Epidermal melanocyte (primary cell): ENCODE measurements at regions not wholly inside any gene's neighbourhood (a gene's known extent, or its start where the extent isn't known, plus 50 kb on each side); places are given as distances from the start of the nearest gene placed in this dataset.
"Not testable (repeated sequence)": the region's sequence is repeated elsewhere in the genome, so short reads cannot be mapped to it uniquely, and the experiment has no call there.

Experiments used
- DNase-seq: peaks from one replicate; pipeline ENCODE4 v3.0.0; 2011; ENCODE audit warnings: low spot score; ENCODE audit not compliant: insufficient read length

DNA sequence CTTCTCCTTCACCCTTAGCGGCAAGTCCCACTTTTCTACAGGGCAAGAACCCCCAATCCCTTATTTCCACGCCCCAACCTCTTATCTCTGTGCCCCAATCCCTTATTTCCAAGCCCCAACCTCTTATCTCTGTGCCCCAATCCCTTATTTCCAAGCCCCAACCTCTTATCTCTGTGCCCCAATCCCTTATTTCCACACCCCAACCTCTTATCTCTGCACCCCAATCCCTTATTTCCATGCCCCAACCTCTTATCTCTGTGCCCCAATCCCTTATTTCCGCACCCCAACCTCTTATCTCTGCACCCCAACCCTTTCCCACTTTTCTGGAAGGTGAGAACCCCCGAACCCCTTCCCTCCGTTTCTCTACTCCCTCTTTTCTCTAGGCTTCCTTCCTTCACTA lies 116.1 kb upstream of the GJE1 start:
- not testable (repeated sequence) for DNase-seq

DNA sequence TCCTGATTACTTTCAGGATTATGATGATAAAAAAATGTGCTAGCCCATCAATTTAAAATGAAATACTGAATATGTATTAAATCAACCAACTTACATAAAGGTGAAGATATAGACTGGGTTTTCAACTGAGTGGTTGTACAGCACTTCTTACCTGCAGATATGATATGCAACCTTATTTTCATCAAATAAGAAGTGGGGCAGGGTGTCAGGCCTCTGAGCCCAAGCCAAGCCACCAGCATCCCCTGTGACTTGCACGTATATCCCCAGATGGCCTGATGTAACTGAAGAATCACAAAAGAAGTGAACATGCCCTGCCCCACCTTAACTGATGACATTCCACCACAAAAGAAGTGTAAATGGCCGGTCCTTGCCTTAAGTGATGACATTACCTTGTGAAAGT lies 117.3 kb upstream of the GJE1 start:
- not testable (repeated sequence) for DNase-seq

- no peak for DNase-seq
These were observed 117.7 kb upstream of the GJE1 start for GRCh38 chr6:142015011-142015410.

DNA sequence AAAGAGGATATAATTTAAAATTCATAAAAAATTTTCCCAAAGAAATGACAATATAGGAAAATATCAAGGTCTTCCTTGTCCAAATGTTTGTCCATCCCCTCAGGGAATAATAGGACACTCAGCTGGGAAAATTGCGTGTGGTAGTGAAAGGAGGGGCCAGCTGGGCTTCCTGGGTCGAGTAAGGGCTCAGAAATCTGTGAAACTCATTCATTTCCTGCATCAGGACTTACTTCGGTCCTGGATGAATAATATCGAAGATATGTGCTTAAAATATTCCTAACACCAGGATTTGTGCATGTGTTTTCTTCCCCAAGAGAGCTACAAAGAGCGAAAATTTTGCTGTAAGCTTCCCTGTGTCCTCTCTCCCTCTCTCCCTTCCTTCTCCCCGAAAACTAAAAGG lies 118.2 kb upstream of the GJE1 start:
- DNase-seq = peak; percentile 30

- no peak for DNase-seq
These were observed 118.7 kb upstream of the GJE1 start for GRCh38 chr6:142013875-142014495.

DNA sequence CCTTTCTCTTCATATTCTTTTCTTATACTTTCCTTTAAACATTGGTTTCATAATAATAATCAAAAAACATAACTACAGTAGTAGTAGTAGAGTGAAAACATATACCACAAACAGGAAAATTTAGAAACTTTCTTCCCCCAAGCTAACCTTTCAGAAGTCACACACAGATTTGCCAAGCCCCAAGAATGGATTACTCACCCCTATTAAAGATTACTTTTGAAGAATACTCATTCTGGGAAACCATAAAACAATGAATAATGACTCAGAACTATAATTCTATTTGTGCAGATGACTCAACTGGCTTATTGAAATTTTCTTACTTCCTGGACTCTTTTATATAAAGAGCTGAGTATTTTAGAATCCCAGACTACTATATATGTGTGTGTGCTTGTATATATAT lies 119.4 kb upstream of the GJE1 start:
- DNase-seq = no peak

DNA sequence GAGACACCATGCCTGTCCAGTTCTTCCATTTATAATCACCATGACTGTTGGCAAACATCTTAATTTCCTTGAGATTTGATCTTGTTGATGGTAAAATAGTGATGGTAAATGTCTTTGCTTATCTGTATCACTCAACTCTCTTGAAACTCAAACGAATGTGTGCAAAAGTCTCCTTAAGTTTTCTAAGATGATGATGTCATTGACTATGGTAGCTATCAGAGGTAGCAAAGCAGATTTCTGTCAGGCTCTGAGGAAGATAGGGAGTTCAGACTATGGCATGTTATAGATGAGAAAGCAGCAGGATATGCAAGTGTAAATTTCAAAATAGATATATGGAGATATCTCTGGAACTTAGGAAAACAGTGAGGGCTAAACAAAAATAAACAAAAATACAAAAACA lies 121.0 kb upstream of the GJE1 start:
- no peak for DNase-seq

DNA sequence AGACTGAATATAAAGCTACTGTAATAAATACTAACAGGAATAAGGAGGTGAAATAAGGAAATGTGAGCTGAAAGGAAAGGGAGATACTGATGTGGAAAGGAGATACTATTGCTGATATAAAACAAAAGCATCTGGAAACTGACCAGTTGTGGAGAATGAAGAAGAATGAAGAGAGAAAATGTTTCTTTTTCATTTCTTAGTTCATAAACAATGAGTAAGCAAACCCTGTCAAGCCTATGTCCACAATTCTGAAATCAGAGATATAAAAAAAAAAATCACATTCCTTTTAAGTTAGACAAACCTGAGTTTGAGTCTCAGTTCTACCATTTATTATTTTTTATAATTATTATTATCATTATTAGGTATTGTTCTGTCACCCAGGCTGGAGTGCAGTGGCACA lies 121.6 kb upstream of the GJE1 start:
- no peak for DNase-seq

DNA sequence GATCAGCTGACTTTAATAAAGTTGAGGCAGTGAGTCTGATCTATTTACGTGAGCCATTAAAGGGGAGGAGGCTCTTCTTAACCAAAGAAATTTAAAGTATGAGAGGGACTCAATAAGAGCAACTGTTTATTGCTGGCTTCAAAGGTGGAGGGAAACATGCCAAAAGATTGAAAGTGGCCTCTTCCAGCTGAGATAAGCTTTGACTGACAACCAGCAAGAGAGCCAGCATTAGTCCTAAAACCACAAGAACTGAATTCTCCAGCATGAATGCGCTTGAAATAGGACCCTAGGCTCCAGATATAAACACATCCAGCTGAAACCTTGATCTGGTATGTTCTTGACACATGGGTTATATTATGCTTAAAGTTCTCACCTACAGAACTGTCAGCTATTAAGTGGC lies 123.1 kb upstream of the GJE1 start:
- DNase-seq = no peak

DNA sequence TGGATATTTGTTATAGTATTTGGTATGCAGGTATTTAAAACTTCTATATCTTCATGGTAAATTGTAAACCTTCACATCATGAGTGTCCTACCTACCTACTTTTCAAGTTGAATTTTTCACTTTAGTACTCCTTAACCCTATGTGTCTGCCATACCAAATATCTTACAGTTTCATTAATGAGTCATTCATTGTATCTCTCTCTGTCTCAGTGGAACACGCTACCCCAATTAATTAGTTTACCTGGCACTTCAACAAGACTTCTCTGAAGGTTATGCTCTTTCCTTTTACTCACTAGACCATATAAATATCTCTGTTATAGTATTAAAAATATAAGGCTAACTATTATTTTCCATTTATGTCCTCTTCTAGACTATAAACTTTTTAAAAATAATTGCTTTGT lies 123.9 kb upstream of the GJE1 start:
- DNase-seq = no peak

- DNase-seq = no peak
These were observed 124.5 kb upstream of the GJE1 start for GRCh38 chr6:142008016-142008735.

GRCh38 chr6:142005021-142005420 lies 127.7 kb upstream of the GJE1 start:
- DNase-seq = no peak

GRCh38 chr6:142002825-142003405 lies 129.8 kb upstream of the GJE1 start:
- no peak for DNase-seq

DNA sequence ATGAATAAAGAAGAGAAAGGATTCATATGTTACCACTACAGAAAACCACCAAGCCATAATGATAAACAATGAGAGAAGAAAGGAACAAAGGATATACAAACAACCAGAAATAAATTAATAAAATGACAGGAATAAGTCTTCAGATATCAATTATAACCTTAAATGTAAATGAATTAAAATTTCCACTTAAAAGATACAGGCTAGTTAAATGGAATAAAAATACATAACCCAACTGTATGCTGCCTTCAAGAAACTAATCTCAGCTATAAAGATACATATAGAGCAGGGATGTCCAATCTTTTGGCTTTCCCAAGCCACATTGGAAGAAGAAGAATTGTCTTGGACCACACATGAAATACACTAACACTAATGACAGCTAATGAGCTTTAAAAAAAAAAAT lies 135.9 kb upstream of the GJE1 start:
- DNase-seq = no peak

DNA sequence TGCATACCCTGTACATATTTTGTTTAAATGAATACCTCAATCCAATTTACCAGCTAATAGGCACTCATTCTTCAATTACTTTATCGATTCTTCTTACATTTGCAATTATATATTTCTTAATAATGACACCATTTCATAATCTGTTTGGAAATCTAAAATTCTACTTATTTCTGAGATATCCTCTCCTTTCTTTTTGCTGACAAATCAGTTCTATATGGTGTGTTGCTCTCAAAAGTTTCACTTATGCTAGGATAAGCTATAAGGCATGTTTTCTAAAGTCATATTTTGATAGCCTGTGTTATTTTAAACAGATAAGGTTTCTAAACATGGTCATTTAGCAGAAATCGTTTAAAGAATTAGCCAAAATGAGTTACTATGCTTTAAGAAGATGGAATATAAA lies 140.6 kb upstream of the GJE1 start:
- no peak for DNase-seq

- DNase-seq = no peak
These were observed 141.9 kb upstream of the GJE1 start for GRCh38 chr6:141990840-141991239.

GRCh38 chr6:141989706-141989959 lies 143.1 kb upstream of the GJE1 start:
- no peak for DNase-seq

DNA sequence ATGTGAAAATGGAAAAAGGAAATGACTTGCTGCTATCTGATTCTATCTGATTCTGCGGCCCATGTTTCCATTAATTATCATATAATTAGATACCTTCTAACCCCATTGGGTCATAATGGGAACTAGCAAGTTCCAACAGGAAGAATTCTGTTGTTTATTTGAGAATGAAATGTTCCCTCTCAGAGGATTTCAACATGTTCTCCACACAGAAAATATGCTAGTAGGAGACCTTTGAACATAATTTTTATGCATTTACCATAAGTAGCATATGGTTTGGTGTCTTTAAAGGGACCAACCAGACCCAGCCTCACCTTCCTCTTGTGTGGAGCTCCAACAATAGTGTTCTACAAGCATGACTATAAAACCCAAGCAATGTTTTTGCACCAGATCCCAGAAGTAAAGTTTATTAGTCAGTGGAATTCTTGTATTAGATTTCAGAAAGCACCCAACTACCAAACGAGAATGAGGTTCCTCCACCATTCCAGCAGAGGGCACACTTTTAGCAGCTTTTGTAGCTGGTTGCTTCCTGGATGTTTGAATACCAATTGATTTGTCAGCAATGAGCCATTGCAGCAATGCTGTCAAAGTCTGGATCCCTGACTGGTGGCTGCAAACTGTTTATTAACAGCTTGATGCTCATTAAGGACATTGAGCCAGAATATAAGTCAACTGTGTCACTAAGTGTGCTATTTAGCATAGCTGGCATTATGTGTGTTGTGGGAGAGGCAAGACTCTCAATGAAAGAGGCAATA lies 143.6 kb upstream of the GJE1 start:
- DNase-seq = peak; percentile 45

- no peak for DNase-seq
These were observed 144.4 kb upstream of the GJE1 start for GRCh38 chr6:141988327-141988726.

GRCh38 chr6:141986457-141986856 lies 146.3 kb upstream of the GJE1 start:
- no peak for DNase-seq

GRCh38 chr6:141981190-141981589 lies 151.5 kb upstream of the GJE1 start:
- no peak for DNase-seq

- DNase-seq = no peak
These were observed 154.9 kb upstream of the GJE1 start for GRCh38 chr6:141977782-141978181.

DNA sequence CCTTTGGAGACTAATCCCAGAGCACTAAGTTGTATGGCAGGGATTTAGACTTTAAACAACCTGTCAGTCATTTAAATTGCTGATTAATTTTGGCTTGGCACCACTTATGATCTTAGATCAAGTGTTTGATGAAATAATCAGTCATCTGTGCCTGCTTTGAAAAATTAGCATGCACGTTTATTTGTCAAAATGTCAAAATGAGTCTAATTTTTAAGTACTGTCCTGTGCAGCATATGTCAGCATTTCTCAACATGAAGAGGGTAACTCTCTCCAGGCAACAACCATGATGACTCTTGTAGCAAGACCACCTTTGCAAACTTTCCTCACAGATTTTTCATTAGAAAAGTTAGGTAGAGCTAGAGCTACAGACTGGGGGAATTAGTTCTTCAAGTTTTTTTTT lies 155.7 kb upstream of the GJE1 start:
- DNase-seq = no peak
